ENCODE measurements at regions not wholly inside any gene's neighbourhood (a gene's known extent, or its start where the extent isn't known, plus 50 kb on each side); places are given as distances from the start of the nearest gene placed in this dataset.
"Not testable (repeated sequence)": the region's sequence is repeated elsewhere in the genome, so short reads cannot be mapped to it uniquely, and the experiment has no call there.

GRCh38 chr2:89756616-89757015, 1065.1 kb downstream of the RPIA start:
- H3K4me1 Mint-ChIP-seq; H3K27ac Mint-ChIP-seq; H3K9me3 Mint-ChIP-seq (ENCODE audit: low read depth); H3K4me3 Mint-ChIP-seq; H3K27me3 Mint-ChIP-seq; POLR2A ChIA-PET; ATAC-seq; CTCF ChIA-PET; intact Hi-C loops (cut with DNase I, micrococcal nuclease); H3K36me3 Mint-ChIP-seq (ENCODE audit: low read depth); DNase-seq: not testable (repeated sequence)

DNA sequence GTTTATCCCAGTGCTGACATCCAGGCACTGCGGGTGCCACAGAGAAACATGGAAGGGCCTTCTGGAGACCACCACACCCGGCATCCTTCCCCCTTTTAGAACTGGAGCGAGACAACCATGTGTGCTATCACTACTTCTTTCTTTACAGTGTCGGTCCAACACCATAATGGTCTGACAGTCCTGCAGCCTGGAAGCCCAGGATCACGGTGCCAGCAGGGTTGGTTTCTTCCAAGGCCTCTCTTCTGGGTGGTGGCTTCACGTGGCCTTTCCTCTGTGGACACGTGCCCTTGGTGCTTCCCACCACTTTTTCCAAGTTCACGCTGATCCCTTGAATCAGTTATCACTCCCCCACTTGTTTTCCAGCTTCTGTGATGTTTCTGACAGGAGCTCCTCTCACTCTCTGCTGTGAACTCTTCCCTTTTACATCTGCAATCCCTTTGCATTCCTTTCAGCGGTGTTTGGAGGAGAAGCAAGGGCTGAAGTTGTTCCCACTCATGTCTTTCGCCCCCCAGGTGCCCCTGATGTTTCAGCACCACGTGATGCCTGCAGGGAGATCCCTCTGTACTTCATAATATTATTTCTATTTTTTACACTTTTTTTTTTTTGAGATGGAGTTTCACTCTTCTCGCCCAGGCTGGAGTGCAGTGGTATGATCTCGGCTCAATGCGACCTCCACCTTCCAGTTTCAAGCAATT, 1067.0 kb downstream of the RPIA start:
- POLR2A ChIA-PET; H3K36me3 Mint-ChIP-seq (ENCODE audit: low read depth); H3K27me3 Mint-ChIP-seq; CTCF ChIA-PET; H3K27ac Mint-ChIP-seq; ATAC-seq; DNase-seq; intact Hi-C loops (cut with DNase I, micrococcal nuclease); H3K9me3 Mint-ChIP-seq (ENCODE audit: low read depth); H3K4me1 Mint-ChIP-seq; H3K4me3 Mint-ChIP-seq: not testable (repeated sequence)

GRCh38 chr2:89760762-89761161, 1069.3 kb downstream of the RPIA start:
- H3K9me3 Mint-ChIP-seq (ENCODE audit: low read depth) = peaks cover 18% of the 10 kb centered on the region

DNA sequence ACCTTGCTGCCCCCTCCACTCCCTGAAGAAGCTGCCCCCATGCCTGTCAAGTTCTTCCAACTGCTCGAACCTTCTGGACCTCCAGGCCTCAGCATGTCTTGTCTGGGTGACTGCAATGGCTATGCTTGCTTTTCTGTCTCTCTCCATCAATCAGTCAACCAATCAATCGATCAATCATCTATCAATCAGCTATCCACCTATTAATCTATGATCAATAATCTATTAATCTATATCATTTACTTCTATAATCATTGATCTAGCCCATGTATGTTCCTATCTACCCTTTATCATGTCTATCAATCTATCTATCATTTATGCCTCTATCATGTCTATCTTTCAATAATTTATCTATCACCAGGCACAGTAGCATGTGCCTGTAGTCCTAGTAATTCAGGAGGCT, 1069.7 kb downstream of the RPIA start:
- ATAC-seq; H3K4me1 Mint-ChIP-seq; H3K4me3 Mint-ChIP-seq; H3K27ac Mint-ChIP-seq; H3K36me3 Mint-ChIP-seq (ENCODE audit: low read depth); DNase-seq; CTCF ChIA-PET; intact Hi-C loops (cut with DNase I, micrococcal nuclease); POLR2A ChIA-PET: not testable (repeated sequence)
- H3K27me3 Mint-ChIP-seq = peaks cover 10% of the 10 kb centered on the region
- peaks cover 19% of the 10 kb centered on the region for H3K9me3 Mint-ChIP-seq (ENCODE audit: low read depth)

More at GRCh38 chr2:89760762-89761161, 1069.3 kb downstream of the RPIA start:
- POLR2A ChIA-PET; H3K36me3 Mint-ChIP-seq (ENCODE audit: low read depth); DNase-seq; ATAC-seq; intact Hi-C loops (cut with DNase I, micrococcal nuclease); H3K4me1 Mint-ChIP-seq; CTCF ChIA-PET; H3K27ac Mint-ChIP-seq; H3K4me3 Mint-ChIP-seq; H3K27me3 Mint-ChIP-seq: not testable (repeated sequence)

DNA sequence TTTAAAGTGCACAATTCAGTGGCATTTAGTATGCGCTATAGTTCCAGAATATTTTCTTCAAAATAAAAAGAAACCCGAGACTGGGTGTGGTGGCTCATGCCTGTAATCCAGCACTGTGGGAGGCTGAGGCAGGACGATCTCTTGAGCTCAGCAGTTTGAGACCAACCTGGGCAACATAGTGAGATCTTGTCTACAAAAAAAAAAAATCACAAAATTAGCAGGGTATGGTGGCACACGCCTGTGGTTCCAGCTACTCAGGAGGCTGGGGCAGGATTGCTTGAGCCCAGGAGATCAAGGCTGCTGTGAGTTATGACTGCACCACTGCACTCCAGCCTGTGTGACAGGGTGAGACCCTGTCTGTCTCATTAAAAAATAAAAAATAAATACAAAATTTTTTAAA, 1070.4 kb downstream of the RPIA start:
- DNase-seq; H3K4me1 Mint-ChIP-seq; H3K27ac Mint-ChIP-seq; POLR2A ChIA-PET; ATAC-seq; H3K36me3 Mint-ChIP-seq (ENCODE audit: low read depth); CTCF ChIA-PET; intact Hi-C loops (cut with DNase I, micrococcal nuclease); H3K4me3 Mint-ChIP-seq: not testable (repeated sequence)
- peaks cover 19% of the 10 kb centered on the region for H3K9me3 Mint-ChIP-seq (ENCODE audit: low read depth)
- peaks cover 16% of the 10 kb centered on the region for H3K27me3 Mint-ChIP-seq

DNA sequence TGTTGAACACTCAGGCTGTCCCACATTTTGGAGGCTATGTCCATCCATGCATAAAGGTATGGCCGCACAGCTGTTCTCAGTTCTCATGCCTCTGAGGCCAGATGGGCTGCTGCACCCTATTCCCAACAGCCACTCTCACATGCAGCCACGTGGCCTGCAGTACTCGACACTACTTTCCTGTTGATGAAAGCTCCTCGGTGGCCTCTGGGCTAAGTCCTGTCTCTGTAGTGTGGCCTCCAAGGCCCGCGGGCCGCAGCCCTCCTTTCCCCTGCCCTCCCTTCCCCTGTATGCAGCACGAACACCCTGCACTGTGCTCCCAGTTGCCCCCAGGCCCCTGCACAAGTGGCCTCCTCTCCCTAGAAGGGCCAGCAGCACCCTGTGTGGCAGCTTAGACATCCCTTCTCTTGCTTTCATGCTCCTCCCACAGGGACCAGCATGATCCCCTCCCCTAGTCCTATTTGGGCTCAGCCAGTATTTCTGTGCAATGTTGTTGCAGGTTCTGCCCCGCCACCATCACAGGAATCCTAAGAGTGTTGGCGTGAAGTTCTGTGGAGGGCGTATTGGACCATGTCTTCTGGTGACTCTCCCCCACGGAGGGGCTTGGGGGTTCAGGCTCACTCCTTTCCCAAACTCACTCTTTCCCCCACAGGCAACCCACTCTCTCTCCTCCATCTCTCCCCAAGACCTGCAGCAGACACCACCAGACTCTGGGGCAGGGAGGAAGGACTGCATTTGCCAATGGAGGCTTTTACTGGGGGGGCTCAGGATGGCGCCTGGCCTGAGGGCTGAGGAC, 1071.2 kb downstream of the RPIA start:
- H3K4me1 Mint-ChIP-seq, CTCF ChIA-PET: not testable (repeated sequence)
- peaks cover 18% of the 10 kb centered on the region for H3K9me3 Mint-ChIP-seq (ENCODE audit: low read depth)

GRCh38 chr2:89763254-89763580, 1071.7 kb downstream of the RPIA start:
- POLR2A ChIA-PET = no interaction called here
- Mint-ChIP-seq H3K36me3 (ENCODE audit: low read depth) (peaks cover 4% of the 10 kb centered on the region), H3K4me3 (no peak overlapping the region), H3K27ac (no peak overlapping the region), H3K4me1 (no peaks in the 10 kb centered on the region), H3K27me3 (peaks cover 26% of the 10 kb centered on the region), H3K9me3 (ENCODE audit: low read depth) (peaks cover 17% of the 10 kb centered on the region)
- CTCF ChIA-PET = no interaction called here
- intact Hi-C loops (cut with DNase I, micrococcal nuclease) = no loop called here
- DNase-seq = no peak
- ATAC-seq = no peak

More for the DNA sequence above, 1071.2 kb downstream of the RPIA start:
- DNase-seq; POLR2A ChIA-PET; intact Hi-C loops (cut with DNase I, micrococcal nuclease); H3K36me3 Mint-ChIP-seq (ENCODE audit: low read depth); H3K27ac Mint-ChIP-seq; ATAC-seq; H3K4me3 Mint-ChIP-seq: not testable (repeated sequence)
- peaks cover 22% of the 10 kb centered on the region for H3K27me3 Mint-ChIP-seq

- ChIA-PET CTCF (no interaction called here), POLR2A (no interaction called here)
- H3K36me3 Mint-ChIP-seq (ENCODE audit: low read depth) = peaks cover 4% of the 10 kb centered on the region
- H3K4me3 Mint-ChIP-seq = no peak overlapping the region
- intact Hi-C loops (cut with DNase I, micrococcal nuclease) = no loop called here
- peaks cover 29% of the 10 kb centered on the region for H3K27me3 Mint-ChIP-seq
- H3K27ac Mint-ChIP-seq = no peak overlapping the region
- H3K9me3 Mint-ChIP-seq (ENCODE audit: low read depth) = peaks cover 17% of the 10 kb centered on the region
- no peak for ATAC-seq
- DNase-seq = no peak
- H3K4me1 Mint-ChIP-seq = no peaks in the 10 kb centered on the region
Measured at GRCh38 chr2:89763581-89764485, 1072.4 kb downstream of the RPIA start.

DNA sequence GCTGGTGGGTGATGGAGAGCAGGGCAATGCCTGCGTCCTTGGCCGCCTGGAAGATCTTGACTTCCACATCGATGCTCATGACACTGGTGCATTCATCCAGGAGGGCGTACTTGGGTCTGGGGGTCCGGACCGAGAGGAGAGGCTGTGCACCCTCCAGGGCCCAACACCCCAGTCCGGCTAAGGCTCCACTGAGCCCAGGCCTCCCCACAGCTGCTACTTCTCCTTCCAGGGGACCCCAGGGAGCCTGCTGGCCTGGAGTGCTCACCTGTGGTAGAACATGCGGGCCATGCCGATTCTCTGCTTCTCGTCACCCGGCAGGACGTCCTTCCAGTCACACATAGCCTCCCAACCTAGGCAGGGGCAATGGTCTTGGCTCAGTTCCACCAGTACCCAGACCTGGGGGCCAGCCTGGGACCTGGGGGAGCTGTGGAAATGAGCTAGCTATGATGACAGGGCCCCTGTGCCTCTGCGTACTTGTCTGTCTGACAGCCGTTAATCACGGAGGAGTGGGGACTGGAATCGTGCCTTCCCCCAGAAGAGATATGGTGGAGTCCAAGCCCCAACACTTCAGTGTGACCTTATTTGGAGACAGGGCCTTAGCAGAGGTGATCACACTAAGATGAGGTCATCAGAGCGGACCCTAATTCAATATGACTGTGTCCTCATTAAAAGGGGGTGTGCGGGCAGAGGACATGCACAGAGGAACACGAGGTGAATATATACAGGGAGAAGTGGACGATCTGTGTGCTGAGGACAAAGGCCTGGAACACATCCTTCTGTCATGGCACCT, 1073.3 kb downstream of the RPIA start:
- H3K4me3 Mint-ChIP-seq; POLR2A ChIA-PET; H3K4me1 Mint-ChIP-seq; intact Hi-C loops (cut with DNase I, micrococcal nuclease); DNase-seq; CTCF ChIA-PET; H3K36me3 Mint-ChIP-seq (ENCODE audit: low read depth); H3K27ac Mint-ChIP-seq; ATAC-seq: not testable (repeated sequence)
- Mint-ChIP-seq H3K9me3 (ENCODE audit: low read depth) (peaks cover 19% of the 10 kb centered on the region), H3K27me3 (peaks cover 33% of the 10 kb centered on the region)

DNA sequence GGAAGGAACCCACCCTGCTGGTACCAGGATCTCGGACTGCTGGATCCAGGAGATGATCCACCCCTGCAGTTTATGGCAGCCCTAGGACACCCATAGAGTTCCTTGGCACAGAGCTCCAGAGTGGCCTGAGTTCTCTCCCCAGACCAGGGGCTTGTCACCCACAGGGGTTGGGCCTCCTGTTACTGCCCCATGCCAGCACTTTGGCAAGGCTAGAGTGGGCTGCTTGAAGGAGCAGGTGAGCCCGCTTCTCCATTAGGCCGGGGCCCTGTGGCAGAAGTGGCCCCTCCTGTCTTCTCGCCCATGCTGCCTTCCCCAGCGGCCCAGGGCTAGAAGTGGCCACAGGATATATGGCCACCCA, 1073.9 kb downstream of the RPIA start:
- H3K27me3 Mint-ChIP-seq = peaks cover 34% of the 10 kb centered on the region
- peaks cover 17% of the 10 kb centered on the region for H3K9me3 Mint-ChIP-seq (ENCODE audit: low read depth)
- H3K27ac Mint-ChIP-seq; POLR2A ChIA-PET; H3K4me1 Mint-ChIP-seq; CTCF ChIA-PET; H3K36me3 Mint-ChIP-seq (ENCODE audit: low read depth); intact Hi-C loops (cut with DNase I, micrococcal nuclease); ATAC-seq; DNase-seq; H3K4me3 Mint-ChIP-seq: not testable (repeated sequence)

Measured in activated CD4-positive, alpha-beta T cell treated with anti-CD3 and anti-CD28 coated beads for 36 hours (primary cell).